Fibroblast of lung (primary cell): ENCODE measurements at regions not wholly inside any gene's neighbourhood (a gene's known extent, or its start where the extent isn't known, plus 50 kb on each side); places are given as distances from the start of the nearest gene placed in this dataset.

Source experiments
- DNase-seq, 2 donors: peaks; one replicate each; pipeline versions ENCODE4 v3.0.0 to v3.0.0-alpha.2; 2010; ENCODE audit warnings: low read depth in 2 of 2
- H2AFZ ChIP-seq: 2 replicates; pipeline ENCODE4 v1.5.1; 2012; ENCODE audit warnings: low read length, control low read depth, inconsistent platforms
- H3K27ac ChIP-seq: 2 replicates; pipeline ENCODE4 v1.5.1; 2011; ENCODE audit warnings: low read length, control low read depth; ENCODE audit not compliant: insufficient read depth
- H3K27me3 ChIP-seq: 2 replicates; pipeline ENCODE4 v1.5.1; 2011; ENCODE audit warnings: mild to moderate bottlenecking, low read length; ENCODE audit not compliant: control insufficient read depth, insufficient read depth
- H3K36me3 ChIP-seq: 2 replicates; pipeline ENCODE4 v1.5.1; 2011; ENCODE audit warnings: low read length; ENCODE audit not compliant: control insufficient read depth, insufficient read depth
- H3K4me1 ChIP-seq: 2 replicates; pipeline ENCODE4 v1.5.1; 2011; ENCODE audit warnings: low read length; ENCODE audit not compliant: control insufficient read depth, insufficient read depth; ENCODE audit errors: extremely low read depth
- H3K4me2 ChIP-seq: 2 replicates; pipeline ENCODE4 v1.5.1; 2011; ENCODE audit warnings: low read length, control low read depth; ENCODE audit not compliant: insufficient read depth; ENCODE audit errors: extremely low read depth
- H3K4me3 ChIP-seq, 4 experiments: fragments of 200-600 bp in 1 of 4; sonication (generic) in 1 of 4; replicated peaks in 1 of 4; 2 replicates each; pipeline ENCODE4 v1.5.1; 2011 to 2016; ENCODE audit warnings: low read length in 4 of 4, low read depth in 3 of 4, mild to moderate bottlenecking in 3 of 4, control low read depth in 2 of 4, inconsistent platforms in 1 of 4, mixed read lengths in 1 of 4; ENCODE audit not compliant: insufficient read depth in 1 of 4; ENCODE audit errors: control extremely low read depth in 1 of 4
- H3K79me2 ChIP-seq: 2 replicates; pipeline ENCODE4 v1.5.1; 2012; ENCODE audit warnings: mild to moderate bottlenecking, low read length, inconsistent platforms; ENCODE audit not compliant: control insufficient read depth, insufficient read depth
- H3K9ac ChIP-seq: 2 replicates; pipeline ENCODE4 v1.5.1; 2011; ENCODE audit warnings: mild to moderate bottlenecking, low read length, control low read depth; ENCODE audit not compliant: insufficient read depth
- H3K9me3 ChIP-seq: 2 replicates; pipeline ENCODE4 v1.5.1; 2012; ENCODE audit warnings: low read depth, low read length; ENCODE audit not compliant: control insufficient read depth, insufficient read depth
- H4K20me1 ChIP-seq: 2 replicates; pipeline ENCODE4 v1.5.1; 2011; ENCODE audit warnings: low read length; ENCODE audit not compliant: control insufficient read depth, insufficient read depth; ENCODE audit errors: extremely low read depth
- CTCF ChIP-seq, 2 donors: IDR thresholded peaks in 1 of 2; conservative IDR thresholded peaks in 1 of 2; 1 replicate in 1 of 2; 2 replicates in 1 of 2; pipeline ENCODE4 v1.5.1; 2011 to 2012; ENCODE audit warnings: low read length in 2 of 2, control low read depth in 1 of 2, inconsistent platforms in 1 of 2, low read depth in 1 of 2, mild to moderate bottlenecking in 1 of 2
- EZH2 ChIP-seq: IDR thresholded peaks from 2 replicates; pipeline ENCODE4 v1.5.1; 2012; ENCODE audit warnings: low read length, control low read depth, mild to moderate bottlenecking; ENCODE audit errors: missing control alignments

GRCh38 chr6:164113637-164114036 lies 699.1 kb downstream of the QKI start:
- Histone ChIP-seq H3K27me3 (no peaks in the 10 kb centered on the region), H3K4me2 (no peak overlapping the region), H3K9me3 (no peaks in the 10 kb centered on the region), H3K9ac (no peak overlapping the region), H3K4me3 (no peak overlapping the region), H3K36me3 (no peaks in the 10 kb centered on the region), H3K27ac (no peak overlapping the region), H4K20me1 (no peaks in the 10 kb centered on the region), H2AFZ (no peak overlapping the region), H3K79me2 (no peaks in the 10 kb centered on the region), H3K4me1 (no peaks in the 10 kb centered on the region)
- TF ChIP-seq CTCF (conservative IDR thresholded peaks at IDR 0.05 in 1 of 2, IDR thresholded peaks at IDR 0.05 in 1 of 2; ENCODE audit: low read depth in 1 of 2, low read length in 2 of 2) (no peak), EZH2 (no peak)
- DNase-seq: no peak

- Histone ChIP-seq H3K36me3 (no peaks in the 10 kb centered on the region), H4K20me1 (no peaks in the 10 kb centered on the region), H3K9ac (no peak overlapping the region), H3K79me2 (no peaks in the 10 kb centered on the region), H3K4me2 (no peak overlapping the region), H3K9me3 (no peaks in the 10 kb centered on the region), H3K4me3 (no peak overlapping the region), H3K27ac (no peak overlapping the region), H3K4me1 (no peaks in the 10 kb centered on the region), H3K27me3 (no peaks in the 10 kb centered on the region), H2AFZ (no peak overlapping the region)
- DNase-seq: peak in 1 of 2 donors; percentile 35
- no peak for TF ChIP-seq EZH2
- TF ChIP-seq CTCF (conservative IDR thresholded peaks at IDR 0.05 in 1 of 2, IDR thresholded peaks at IDR 0.05 in 1 of 2; ENCODE audit: low read depth in 1 of 2, low read length in 2 of 2): peak; percentile 4 to 33
These were observed 695.2 kb downstream of the QKI start for GRCh38 chr6:164109770-164110140.

- TF ChIP-seq CTCF (conservative IDR thresholded peaks at IDR 0.05 in 1 of 2, IDR thresholded peaks at IDR 0.05 in 1 of 2; ENCODE audit: low read depth in 1 of 2, low read length in 2 of 2) (no peak), EZH2 (no peak)
- peak; percentile 19 to 75 for DNase-seq
- Histone ChIP-seq H3K4me2 (peak overlapping the region; percentile 15), H3K27me3 (no peaks in the 10 kb centered on the region), H3K27ac (no peak overlapping the region), H3K4me1 (no peaks in the 10 kb centered on the region), H3K9me3 (no peaks in the 10 kb centered on the region), H4K20me1 (no peaks in the 10 kb centered on the region), H2AFZ (no peak overlapping the region), H3K9ac (no peak overlapping the region), H3K4me3 (no peak overlapping the region), H3K36me3 (no peaks in the 10 kb centered on the region), H3K79me2 (no peaks in the 10 kb centered on the region)
These were observed 694.6 kb downstream of the QKI start for GRCh38 chr6:164108869-164109769.
